Dermis microvascular lymphatic vessel endothelial cell (primary cell): ENCODE measurements at regions not wholly inside any gene's neighbourhood (a gene's known extent, or its start where the extent isn't known, plus 50 kb on each side); places are given as distances from the start of the nearest gene placed in this dataset.

Source experiments
- DNase-seq, 2 donors: peaks; one replicate each; pipeline versions ENCODE4 v3.0.0 to v3.0.0-alpha.2; 2010; ENCODE audit warnings: low read depth in 2 of 2

- DNase-seq, result no peak
These were observed 665.3 kb upstream of the IGFBP3 start for GRCh38 chr7:46586406-46586805.

DNA sequence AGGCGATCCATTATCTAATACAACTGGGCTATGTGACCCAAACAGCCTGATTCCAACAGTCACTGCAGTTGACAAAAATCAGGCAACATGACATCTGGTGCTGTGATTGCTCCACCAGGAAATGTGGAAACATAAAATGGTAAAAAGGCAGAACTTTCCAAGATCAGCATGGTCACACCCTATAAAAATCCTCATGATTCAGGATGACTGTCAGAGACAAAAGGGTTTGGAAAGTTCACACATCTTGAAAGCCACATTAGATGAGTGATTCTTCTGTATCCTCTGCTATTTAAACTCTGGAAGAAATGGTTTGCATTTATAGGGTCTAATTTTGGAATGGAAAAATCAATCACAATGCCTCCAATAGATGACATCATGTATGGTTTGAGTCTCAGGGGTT is 662.6 kb upstream of the IGFBP3 start:
- DNase-seq, result no peak

GRCh38 chr7:46581268-46581667 is 660.2 kb upstream of the IGFBP3 start:
- no peak for DNase-seq

GRCh38 chr7:46580766-46581165 is 659.7 kb upstream of the IGFBP3 start:
- no peak for DNase-seq

- no peak for DNase-seq
These were observed 656.3 kb upstream of the IGFBP3 start for GRCh38 chr7:46577394-46577793.

DNA sequence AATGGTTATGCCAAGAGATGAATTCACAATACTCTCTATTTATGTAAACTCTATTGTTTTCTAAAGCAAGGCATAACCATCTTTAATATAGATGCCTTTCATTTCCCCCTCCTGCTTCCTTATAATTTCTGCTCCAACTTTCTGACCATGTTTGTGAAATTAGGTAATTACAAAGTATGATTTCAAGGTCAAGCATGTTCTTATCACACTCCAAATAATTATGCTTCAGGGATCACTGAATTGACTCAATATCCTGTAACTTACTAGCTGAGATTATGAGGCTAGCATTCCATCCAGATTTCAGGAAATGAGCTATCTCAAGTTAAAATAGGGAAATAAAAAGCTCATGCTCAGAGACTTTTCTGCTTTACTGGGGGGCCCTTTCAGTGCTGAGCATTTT is 655.9 kb upstream of the IGFBP3 start:
- peak in 1 of 2 donors; percentile 76 for DNase-seq

DNA sequence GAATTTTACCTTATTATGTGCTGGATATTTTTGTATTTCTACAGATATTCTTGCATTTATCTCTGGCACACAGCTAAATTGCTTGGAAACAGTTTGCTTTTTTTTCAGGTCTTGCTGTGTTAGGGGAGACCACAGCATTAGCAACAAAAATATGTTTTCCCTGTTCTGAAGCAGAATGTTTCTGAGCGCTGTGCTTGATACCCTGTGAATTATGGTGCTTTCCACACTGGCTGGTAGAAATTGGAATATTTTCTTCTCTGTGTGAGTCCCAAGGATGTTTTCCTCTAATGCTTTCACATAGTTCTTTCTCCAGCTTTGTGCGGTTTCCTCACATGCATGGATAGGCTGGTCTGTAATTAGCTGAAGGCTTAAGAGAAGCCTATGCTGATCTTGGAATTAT is 651.6 kb upstream of the IGFBP3 start:
- no peak for DNase-seq

DNA sequence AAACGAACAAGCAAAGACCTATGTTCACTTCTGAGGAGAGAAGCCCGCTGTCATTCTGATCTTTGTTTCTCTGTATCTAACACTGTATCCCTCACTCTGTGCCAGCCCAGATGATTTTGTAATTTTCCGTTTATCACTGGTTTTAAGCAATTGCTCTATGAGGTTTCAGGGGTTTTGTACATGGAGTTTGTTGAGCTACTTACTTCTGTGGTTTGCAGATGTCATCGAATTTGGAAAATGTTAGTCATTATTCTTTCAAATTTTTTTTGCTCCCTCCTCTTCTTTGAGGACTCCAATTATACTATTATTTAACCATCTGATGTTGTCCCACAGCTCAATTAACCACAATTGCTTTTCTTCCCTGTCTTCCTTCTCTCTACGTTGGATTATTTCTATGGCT is 650.9 kb upstream of the IGFBP3 start:
- DNase-seq, result no peak

DNA sequence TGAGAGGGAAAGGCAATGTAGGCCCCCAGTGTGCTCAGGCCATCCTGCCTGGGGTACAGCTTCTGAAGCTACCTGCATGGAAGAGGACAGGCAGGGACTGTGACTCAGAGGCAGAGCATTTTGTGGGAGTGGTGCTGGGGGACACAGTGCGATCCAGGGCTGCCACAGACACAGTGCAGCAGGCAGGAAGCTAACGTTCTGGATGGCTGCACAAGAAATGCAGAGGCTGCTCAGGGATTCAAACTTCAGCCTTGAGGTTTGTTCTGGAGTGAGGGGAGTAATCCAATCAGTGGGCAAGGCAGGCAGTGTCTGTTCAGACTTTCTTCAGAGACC is 648.0 kb upstream of the IGFBP3 start:
- DNase-seq, result no peak

DNA sequence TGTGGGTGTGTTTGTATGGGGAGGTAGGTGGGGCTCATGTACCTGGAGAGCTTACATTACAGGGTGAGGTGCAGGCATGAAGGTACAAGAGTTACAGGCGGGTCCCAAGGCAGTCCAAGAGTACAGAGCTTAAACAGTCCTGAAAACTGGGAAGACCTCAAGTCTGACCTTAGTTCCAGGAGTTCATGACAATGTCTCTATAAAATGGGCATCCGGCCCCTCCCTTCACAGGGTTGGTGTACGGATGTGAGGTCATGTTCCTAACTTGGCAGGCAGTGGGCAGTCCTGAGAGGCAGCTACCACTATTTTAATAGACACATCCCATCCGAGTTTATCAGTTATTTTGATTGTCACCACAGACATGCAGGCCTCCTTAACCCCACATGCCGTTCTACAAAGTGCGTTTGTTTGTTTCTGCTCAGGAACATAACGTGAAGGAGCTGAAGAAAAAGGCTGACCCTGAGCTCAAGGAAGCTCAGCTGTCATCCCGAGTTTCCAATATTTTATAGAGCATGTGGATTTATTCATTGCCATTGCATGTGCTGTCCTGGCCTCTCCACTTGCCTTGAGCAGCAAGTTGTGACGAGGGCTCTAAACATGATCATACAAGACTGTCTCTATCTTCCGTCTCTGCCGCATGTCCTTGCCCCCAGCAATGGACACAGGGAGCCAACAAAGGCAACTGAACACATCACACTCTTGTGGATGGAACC is 647.5 kb upstream of the IGFBP3 start:
- DNase-seq, result peak in 1 of 2 donors; percentile 28

DNA sequence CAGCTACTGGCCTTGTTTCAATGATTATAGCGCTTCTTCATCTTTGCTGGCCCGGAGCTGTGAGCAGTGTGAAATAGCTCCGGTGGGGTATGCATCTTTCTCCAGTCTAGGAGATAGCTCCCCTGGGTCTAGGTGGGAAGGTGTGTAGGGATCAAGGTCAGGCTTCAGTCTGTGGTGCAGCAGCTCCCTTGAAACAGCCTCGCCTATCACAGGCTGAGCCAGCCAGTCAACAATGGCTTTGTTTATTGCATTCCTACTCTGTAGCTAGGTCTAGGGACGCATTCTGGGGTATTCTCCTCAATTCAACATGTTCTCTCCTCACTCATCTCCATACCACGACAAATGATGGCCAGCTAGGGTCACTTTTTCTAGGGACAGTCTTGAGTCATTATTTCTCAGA is 646.8 kb upstream of the IGFBP3 start:
- no peak for DNase-seq

DNA sequence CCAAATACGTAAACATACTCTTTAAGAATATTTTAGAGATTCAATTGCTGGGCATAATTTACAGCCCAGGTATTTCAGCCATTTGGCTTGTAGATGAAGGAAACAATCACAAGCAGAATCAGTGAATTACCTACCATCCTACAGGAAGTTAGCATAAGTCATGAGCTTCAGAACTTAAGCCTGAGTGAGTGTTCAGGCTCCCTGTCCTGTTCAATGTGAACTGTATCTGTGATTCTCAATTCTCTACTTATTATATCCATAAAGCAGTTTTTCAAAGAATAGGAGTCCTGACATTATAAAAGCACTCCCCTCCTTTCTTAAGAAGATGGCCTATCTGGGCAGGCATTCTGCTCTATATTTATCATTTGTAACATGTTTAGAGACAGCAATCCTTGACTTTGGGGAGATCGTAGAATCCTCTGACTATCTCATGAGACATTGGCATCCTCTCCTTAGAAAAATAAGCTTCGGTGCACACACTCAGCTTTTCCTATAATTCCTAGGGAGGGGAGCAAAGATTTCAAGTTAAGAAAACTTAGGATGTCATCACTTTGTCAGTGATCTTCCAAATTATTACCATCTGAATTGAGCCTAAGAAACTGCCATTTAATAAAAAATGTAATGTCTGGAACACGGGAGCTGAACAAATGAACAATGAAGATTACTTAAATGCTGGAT is 645.2 kb upstream of the IGFBP3 start:
- DNase-seq, result no peak

GRCh38 chr7:46565253-46566096 is 644.4 kb upstream of the IGFBP3 start:
- DNase-seq, result no peak

DNA sequence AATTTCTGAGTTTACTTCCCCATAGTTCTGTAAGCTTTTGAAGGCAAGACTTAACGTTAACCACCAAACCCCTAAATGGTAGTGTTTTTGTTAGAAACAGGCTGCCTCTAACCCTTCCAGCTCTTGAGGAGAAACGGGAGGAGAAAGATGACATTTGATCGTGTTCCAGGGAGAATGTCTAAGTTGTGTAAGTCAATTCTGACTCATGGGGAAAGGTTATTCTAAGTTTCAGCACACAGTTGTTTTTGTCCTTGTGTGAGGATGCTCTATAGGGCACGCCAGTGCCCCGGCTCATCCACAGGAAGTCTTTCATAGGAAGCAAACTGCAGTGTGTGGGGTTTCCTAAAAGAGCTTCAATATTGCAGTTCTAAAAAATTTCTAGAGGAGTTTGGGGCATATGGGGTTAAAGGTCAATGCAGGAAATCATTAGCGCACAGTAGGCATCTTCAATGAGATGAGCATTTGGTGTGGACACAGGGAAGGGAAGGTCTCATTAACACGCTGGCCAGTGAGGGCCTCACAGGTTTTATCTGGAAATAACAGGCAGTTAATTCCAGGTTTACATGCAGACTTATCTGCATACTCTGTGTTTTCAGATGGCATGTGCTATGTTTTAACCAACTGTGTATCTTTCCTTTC is 638.2 kb upstream of the IGFBP3 start:
- DNase-seq, result no peak

- DNase-seq, result no peak
These were observed 637.6 kb upstream of the IGFBP3 start for GRCh38 chr7:46558482-46559193.

GRCh38 chr7:46557781-46558180 is 636.7 kb upstream of the IGFBP3 start:
- no peak for DNase-seq

GRCh38 chr7:46557295-46557711 is 636.2 kb upstream of the IGFBP3 start:
- DNase-seq, result no peak

- no peak for DNase-seq
These were observed 633.8 kb upstream of the IGFBP3 start for GRCh38 chr7:46554688-46555422.

DNA sequence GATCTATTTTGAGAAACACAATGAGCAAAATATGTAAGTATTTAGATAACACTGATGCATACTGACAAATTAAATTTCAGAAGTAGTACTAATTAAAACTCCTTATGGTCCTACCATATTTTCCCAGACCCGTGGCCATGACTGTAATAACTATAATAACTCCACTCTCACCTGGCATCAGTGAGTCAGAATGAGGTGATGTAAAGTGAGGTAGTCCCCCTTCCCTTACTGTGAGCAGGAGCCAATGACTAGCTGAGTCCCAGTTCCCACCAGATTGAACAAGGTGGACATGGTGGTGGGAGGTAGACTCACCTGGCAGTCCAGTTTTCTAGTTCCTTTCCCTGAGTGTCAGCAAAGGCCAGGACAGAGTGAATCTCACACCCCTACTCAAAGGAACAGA is 630.5 kb upstream of the IGFBP3 start:
- DNase-seq, result no peak

DNA sequence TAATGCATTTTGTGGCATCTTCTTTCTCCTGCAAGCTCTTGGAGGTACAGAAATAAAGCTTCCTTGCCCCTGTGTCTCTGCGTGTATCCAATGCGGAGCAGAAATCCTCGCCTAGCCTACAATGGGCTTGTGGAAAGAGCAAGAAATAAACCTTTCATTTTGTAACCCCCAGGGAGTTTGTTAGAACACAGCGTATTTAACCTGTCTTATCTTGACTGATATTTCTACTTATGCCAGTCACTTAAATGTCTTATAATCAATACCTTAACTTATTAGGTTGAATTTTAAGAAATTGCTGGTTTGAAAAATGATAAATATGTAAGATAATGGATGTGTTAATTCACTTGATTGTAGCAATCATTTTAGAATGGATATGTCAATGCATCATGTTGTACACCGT is 629.8 kb upstream of the IGFBP3 start:
- no peak for DNase-seq
